Hepatocyte (in vitro differentiated cells): ENCODE measurements at regions not wholly inside any gene's neighbourhood (a gene's known extent, or its start where the extent isn't known, plus 50 kb on each side); places are given as distances from the start of the nearest gene placed in this dataset.

Experiments
- EZH2 ChIP-seq: fragments of 200-600 bp; sonication (generic); IDR thresholded peaks from 2 replicates; pipeline ENCODE4 v1.6.1; 2016; ENCODE audit warnings: antibody characterized with exemption, mild to moderate bottlenecking, borderline replicate concordance
- TF ChIP-seq, protein P1 (sequence below): fragments of 200-600 bp; sonication (generic); IDR thresholded peaks from 2 replicates; pipeline ENCODE4 v1.5.1; 2016; ENCODE audit warnings: antibody characterized with exemption, mild to moderate bottlenecking; ENCODE audit not compliant: poor library complexity

DNA sequence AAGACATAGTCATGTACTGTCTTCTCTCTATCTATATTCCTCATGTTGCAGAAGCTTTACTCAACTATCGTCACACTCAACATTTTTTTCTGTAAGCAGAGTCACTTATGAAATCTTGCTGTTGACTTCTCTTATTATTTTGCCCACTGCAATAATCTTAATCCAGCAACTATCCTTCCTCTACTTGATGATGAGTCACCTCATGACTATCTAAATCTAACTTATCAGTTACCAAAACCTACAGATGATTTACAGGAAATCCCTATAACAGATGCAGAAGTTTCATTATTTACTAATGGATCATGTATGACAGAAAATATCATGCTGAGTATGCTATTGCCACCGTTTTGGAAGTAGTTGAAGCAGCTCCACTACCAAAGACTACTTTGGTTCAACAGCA lies 378.9 kb downstream of the DUSP10 start:
- TF ChIP-seq, protein P1, sequence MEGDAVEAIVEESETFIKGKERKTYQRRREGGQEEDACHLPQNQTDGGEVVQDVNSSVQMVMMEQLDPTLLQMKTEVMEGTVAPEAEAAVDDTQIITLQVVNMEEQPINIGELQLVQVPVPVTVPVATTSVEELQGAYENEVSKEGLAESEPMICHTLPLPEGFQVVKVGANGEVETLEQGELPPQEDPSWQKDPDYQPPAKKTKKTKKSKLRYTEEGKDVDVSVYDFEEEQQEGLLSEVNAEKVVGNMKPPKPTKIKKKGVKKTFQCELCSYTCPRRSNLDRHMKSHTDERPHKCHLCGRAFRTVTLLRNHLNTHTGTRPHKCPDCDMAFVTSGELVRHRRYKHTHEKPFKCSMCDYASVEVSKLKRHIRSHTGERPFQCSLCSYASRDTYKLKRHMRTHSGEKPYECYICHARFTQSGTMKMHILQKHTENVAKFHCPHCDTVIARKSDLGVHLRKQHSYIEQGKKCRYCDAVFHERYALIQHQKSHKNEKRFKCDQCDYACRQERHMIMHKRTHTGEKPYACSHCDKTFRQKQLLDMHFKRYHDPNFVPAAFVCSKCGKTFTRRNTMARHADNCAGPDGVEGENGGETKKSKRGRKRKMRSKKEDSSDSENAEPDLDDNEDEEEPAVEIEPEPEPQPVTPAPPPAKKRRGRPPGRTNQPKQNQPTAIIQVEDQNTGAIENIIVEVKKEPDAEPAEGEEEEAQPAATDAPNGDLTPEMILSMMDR: no peak
- TF ChIP-seq EZH2: no peak
